GM19324 (cell line): ENCODE measurements at regions not wholly inside any gene's neighbourhood (a gene's known extent, or its start where the extent isn't known, plus 50 kb on each side); places are given as distances from the start of the nearest gene placed in this dataset.

ENCODE experiments used
- ATAC-seq: cut with Tn5 transposase; IDR thresholded peaks from one replicate; pipeline ENCODE4 v1.9.1; 2021; ENCODE audit warnings: mild to moderate bottlenecking, moderate library complexity; ENCODE audit not compliant: unreplicated experiment, low FRiP score

DNA sequence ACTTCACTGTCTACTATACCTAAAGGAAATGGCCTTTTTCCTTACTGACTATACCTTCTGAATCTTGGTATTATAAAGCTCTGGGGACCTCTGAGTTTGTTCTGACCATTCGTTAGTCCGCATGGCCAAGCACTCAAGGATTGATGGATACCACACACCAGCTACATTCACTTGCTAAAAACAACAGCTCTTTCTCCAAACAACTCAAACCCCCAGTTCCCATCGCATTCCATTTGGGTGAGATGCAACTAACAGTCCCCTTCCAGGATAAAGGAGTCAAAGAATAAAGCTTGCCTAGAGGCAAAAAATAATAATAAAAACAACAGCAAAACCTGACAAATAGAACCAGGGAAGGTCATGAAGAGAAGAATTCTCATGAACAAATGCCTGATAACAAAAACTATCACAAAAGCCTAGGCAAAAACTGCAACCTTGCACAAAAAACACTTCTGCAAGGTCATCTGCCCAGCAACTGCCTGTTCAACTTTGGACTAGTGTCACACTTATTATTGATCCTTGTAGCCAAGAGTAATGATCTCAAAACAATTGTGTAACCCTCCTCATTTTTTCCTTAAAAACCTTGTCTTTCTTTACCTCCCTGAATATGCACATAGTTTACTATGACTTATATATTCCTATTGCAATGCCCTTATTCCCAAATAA is 139.0 kb upstream of the GUCY1A2 start:
- no peak for ATAC-seq

- ATAC-seq = no peak
Measured at GRCh38 chr11:107151579-107151978, 133.3 kb upstream of the GUCY1A2 start.

DNA sequence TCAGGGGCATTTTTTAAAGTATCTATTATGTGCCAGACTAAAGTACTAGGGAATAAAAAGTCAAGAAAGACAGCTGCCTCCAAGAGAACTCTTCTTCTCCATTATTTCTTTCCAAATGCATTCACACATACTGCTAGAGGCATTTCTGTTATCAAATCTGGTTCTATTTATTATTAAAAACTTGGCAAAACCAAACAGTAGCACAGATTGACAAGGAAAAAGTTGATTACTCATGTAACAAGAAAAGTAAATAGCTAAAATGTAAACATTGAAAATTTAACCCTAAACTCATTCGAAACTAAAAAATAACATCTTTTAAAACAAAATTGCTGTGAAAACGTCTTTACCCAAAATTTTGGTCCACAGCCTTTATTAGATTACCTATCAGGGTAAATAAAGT is 132.9 kb upstream of the GUCY1A2 start:
- ATAC-seq = no peak

GRCh38 chr11:107140983-107141382 is 122.7 kb upstream of the GUCY1A2 start:
- no peak for ATAC-seq

GRCh38 chr11:107139396-107139795 is 121.1 kb upstream of the GUCY1A2 start:
- ATAC-seq = no peak

DNA sequence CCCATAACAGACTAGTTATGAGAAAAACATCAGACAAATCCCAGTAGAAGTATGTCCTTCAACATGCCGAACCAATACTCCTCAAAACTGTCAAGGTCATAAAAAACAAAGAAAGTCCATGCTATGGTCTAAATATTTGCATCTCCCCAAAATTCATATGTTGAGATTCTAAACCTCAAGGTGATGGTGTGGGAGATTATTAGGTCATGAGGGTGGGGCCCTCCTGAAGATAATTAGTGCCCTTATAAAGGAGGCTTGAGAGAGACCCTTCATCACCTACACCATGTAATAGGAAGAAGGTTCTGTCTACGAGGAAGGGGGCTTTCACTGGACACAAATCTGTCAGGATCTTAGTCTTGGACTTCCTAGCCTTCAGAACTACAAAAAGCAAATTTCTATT is 118.6 kb upstream of the GUCY1A2 start:
- ATAC-seq = no peak

- ATAC-seq = no peak
Measured at GRCh38 chr11:107131756-107132155, 113.5 kb upstream of the GUCY1A2 start.

DNA sequence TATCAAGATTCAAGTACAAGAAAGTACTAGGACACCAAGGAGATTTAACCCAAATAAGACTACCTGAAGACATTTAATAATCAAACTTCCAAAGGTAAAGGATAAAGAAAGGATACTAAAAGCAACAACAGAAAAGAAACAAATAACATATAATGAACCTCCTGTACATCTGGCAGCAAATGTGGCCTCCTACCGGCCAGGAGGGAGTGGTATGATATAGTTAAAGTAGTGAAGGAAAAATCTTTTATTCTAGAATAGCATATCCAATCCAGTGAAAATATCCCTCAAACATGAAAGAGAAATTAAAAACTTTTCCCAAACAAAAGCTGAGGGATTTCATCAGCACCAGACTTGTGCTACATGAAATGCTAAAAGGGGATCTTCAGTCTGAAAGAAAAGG is 104.7 kb upstream of the GUCY1A2 start:
- ATAC-seq = no peak

- no peak for ATAC-seq
Measured at GRCh38 chr11:107118025-107118720, 99.9 kb upstream of the GUCY1A2 start.

GRCh38 chr11:107116358-107116757 is 98.1 kb upstream of the GUCY1A2 start:
- no peak for ATAC-seq

- ATAC-seq = no peak
Measured at GRCh38 chr11:107102692-107103477, 84.6 kb upstream of the GUCY1A2 start.

DNA sequence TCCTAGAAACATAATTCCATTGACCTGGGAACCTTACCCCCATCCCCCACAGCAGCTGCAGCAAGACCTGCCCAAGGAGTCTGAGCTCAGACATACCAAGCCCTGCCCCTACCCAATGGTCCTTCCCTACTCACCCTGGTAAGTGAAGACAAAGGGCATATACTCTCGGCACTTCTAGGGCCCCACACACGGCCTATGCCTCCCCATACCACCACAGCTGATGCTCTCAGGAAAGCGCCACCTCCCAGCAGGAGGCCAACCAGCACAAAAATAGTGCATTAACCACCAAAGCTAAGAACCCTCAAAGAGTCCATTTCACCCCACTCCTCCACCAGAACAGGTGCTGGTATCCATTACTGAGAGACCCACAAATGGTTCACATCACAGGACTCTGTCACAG is 74.4 kb upstream of the GUCY1A2 start:
- no peak for ATAC-seq

DNA sequence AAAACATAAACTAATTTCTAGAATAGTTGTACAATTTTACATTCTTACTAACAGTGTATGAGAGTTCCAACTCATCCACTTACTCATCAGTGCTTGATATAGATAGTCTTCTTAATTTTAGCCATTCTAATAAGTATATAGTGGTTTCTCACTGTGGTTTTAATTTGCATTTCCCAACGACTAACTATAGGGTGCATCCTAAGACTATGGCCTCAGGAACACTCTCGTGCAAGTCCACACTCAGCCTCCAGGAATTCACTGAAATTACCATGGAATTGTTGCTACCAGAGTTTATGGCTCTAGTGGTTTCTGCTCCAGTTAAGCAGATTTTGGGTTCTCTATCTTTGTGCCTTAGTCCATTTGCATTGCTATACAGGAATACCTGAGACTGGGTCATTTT is 60.1 kb upstream of the GUCY1A2 start:
- no peak for ATAC-seq

DNA sequence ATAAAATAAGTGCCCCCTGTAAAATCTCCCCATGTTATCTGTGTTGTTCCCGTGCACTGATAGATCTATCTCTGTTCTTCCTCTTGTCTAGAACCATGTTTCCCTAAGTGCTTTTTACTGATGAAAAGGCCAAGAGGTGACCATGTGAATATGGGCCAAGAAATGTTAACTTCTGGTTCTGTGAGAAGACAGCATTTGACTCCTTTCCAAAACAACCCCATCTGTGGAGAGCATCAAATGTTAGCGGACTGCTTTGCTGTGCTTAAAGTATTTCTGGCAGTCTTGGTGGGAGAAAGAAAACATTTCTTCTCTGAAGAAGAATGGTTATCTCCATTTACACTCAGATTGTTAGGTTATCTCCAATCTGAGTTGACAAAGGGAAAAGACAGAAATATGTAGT is 58.6 kb upstream of the GUCY1A2 start:
- ATAC-seq = no peak

GRCh38 chr11:107071129-107071528 is 52.9 kb upstream of the GUCY1A2 start:
- ATAC-seq = no peak
